Nephron (organoid): ENCODE measurements at regions not wholly inside any gene's neighbourhood (a gene's known extent, or its start where the extent isn't known, plus 50 kb on each side); places are given as distances from the start of the nearest gene placed in this dataset.
A peak's percentile ranks its signal among the peaks of the same experiment; 100 is the strongest.

Source experiments
- H3K27ac Mint-ChIP-seq, 3 experiments: 2 replicates each; pipeline ENCODE4 v1.8.0; 2020; ENCODE audit warnings: mixed read lengths in 3 of 3, mild to moderate bottlenecking in 2 of 3, moderate library complexity in 1 of 3
- H3K27me3 Mint-ChIP-seq: 2 replicates; pipeline ENCODE4 v1.8.0; 2021; ENCODE audit warnings: low read depth, mild to moderate bottlenecking, moderate library complexity, mixed read lengths
- H3K36me3 Mint-ChIP-seq: 2 replicates; pipeline ENCODE4 v1.8.0; 2020; ENCODE audit warnings: low read depth, mixed read lengths
- H3K4me1 Mint-ChIP-seq: 2 replicates; pipeline ENCODE4 v1.8.0; 2020; ENCODE audit warnings: mixed read lengths
- H3K4me3 Mint-ChIP-seq, 3 experiments: 2 replicates each; pipeline ENCODE4 v1.8.0; 2020; ENCODE audit warnings: mild to moderate bottlenecking in 3 of 3, mixed read lengths in 3 of 3, moderate library complexity in 2 of 3
- H3K9me3 Mint-ChIP-seq: 2 replicates; pipeline ENCODE4 v1.8.0; 2020; ENCODE audit warnings: mixed read lengths
- CTCF ChIP-seq, 3 experiments: fragments of 200-600 bp; sonication (generic); IDR thresholded peaks; one replicate each; pipeline ENCODE4 v1.5.0; 2021; ENCODE audit warnings: antibody characterized with exemption in 3 of 3; ENCODE audit not compliant: unreplicated experiment in 3 of 3

DNA sequence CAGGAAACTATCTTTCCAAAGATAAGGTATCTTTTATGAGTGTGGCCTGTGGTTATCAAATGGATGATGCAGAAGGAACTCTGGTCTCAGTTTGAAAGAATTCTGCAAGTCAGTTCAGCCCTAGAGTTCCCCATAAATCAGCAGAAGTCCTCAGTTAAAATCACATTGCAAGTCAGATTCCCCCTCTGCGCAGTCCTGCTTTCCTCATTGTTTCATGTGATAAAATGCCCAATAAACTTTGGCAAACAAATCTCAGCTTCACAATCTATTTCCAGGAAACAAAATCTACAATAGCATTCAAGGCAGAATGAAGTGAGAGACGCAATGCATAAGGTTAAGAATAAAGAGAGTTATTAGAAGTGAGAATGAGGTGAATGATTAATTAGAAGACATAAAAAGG lies 216.3 kb upstream of the KLHL1 start:
- H3K9me3 Mint-ChIP-seq = no peaks in the 10 kb centered on the region
- H3K36me3 Mint-ChIP-seq = no peaks in the 10 kb centered on the region
- no peak overlapping the region for H3K27ac Mint-ChIP-seq
- TF ChIP-seq CTCF (IDR thresholded peaks at IDR 0.05; ENCODE audit: unreplicated experiment in 3 of 3) = no peak
- H3K4me1 Mint-ChIP-seq = no peaks in the 10 kb centered on the region
- H3K27me3 Mint-ChIP-seq = no peaks in the 10 kb centered on the region
- no peak overlapping the region for H3K4me3 Mint-ChIP-seq

- Mint-ChIP-seq H3K9me3 (no peaks in the 10 kb centered on the region), H3K27ac (no peak overlapping the region), H3K36me3 (no peaks in the 10 kb centered on the region), H3K4me3 (no peak overlapping the region), H3K27me3 (no peaks in the 10 kb centered on the region), H3K4me1 (no peaks in the 10 kb centered on the region)
- no peak for TF ChIP-seq CTCF (IDR thresholded peaks at IDR 0.05; ENCODE audit: unreplicated experiment in 3 of 3)
These were observed 202.9 kb upstream of the KLHL1 start for GRCh38 chr13:70311191-70311590.

GRCh38 chr13:70310396-70311119 lies 202.3 kb upstream of the KLHL1 start:
- no peak overlapping the region for H3K27ac Mint-ChIP-seq
- no peak overlapping the region for H3K4me3 Mint-ChIP-seq
- H3K27me3 Mint-ChIP-seq = no peaks in the 10 kb centered on the region
- no peaks in the 10 kb centered on the region for H3K36me3 Mint-ChIP-seq
- peak; percentile 61 to 70 (median 64) for TF ChIP-seq CTCF (IDR thresholded peaks at IDR 0.05; ENCODE audit: unreplicated experiment in 3 of 3)
- H3K4me1 Mint-ChIP-seq = no peaks in the 10 kb centered on the region
- H3K9me3 Mint-ChIP-seq = no peaks in the 10 kb centered on the region

GRCh38 chr13:70297189-70297616 lies 189.0 kb upstream of the KLHL1 start:
- no peak overlapping the region for H3K4me3 Mint-ChIP-seq
- H3K9me3 Mint-ChIP-seq = peaks cover 22% of the 10 kb centered on the region
- H3K4me1 Mint-ChIP-seq = no peaks in the 10 kb centered on the region
- no peak for TF ChIP-seq CTCF (IDR thresholded peaks at IDR 0.05; ENCODE audit: unreplicated experiment in 3 of 3)
- no peak overlapping the region for H3K27ac Mint-ChIP-seq
- H3K36me3 Mint-ChIP-seq = no peaks in the 10 kb centered on the region
- no peaks in the 10 kb centered on the region for H3K27me3 Mint-ChIP-seq

GRCh38 chr13:70284371-70284770 lies 176.1 kb upstream of the KLHL1 start:
- H3K4me1 Mint-ChIP-seq = no peaks in the 10 kb centered on the region
- no peaks in the 10 kb centered on the region for H3K27me3 Mint-ChIP-seq
- H3K4me3 Mint-ChIP-seq = no peak overlapping the region
- H3K36me3 Mint-ChIP-seq = no peaks in the 10 kb centered on the region
- no peak overlapping the region for H3K27ac Mint-ChIP-seq
- no peak for TF ChIP-seq CTCF (IDR thresholded peaks at IDR 0.05; ENCODE audit: unreplicated experiment in 3 of 3)
- no peaks in the 10 kb centered on the region for H3K9me3 Mint-ChIP-seq

- H3K27me3 Mint-ChIP-seq = no peaks in the 10 kb centered on the region
- no peaks in the 10 kb centered on the region for H3K4me1 Mint-ChIP-seq
- no peaks in the 10 kb centered on the region for H3K9me3 Mint-ChIP-seq
These were observed 167.6 kb upstream of the KLHL1 start for GRCh38 chr13:70275841-70276240.

More at GRCh38 chr13:70275841-70276240, 167.6 kb upstream of the KLHL1 start:
- Mint-ChIP-seq H3K36me3 (no peaks in the 10 kb centered on the region), H3K4me3 (no peak overlapping the region), H3K27ac (no peak overlapping the region)
- TF ChIP-seq CTCF (IDR thresholded peaks at IDR 0.05; ENCODE audit: unreplicated experiment in 3 of 3) = no peak
